Mesothelial cell of epicardium (in vitro differentiated cells): ENCODE measurements at regions not wholly inside any gene's neighbourhood (a gene's known extent, or its start where the extent isn't known, plus 50 kb on each side); places are given as distances from the start of the nearest gene placed in this dataset.

Experiments used
- DNase-seq, 2 experiments: peaks; one replicate each; pipeline ENCODE4 v3.0.0; 2021; ENCODE audit warnings: low spot score in 2 of 2; ENCODE audit not compliant: unreplicated experiment in 2 of 2
- H3K27ac Mint-ChIP-seq: 2 replicates; pipeline ENCODE4 v1.8.0; 2021; ENCODE audit warnings: mixed read lengths
- H3K27me3 Mint-ChIP-seq: 2 replicates; pipeline ENCODE4 v1.8.0; 2021; ENCODE audit warnings: low read depth, mixed read lengths
- H3K36me3 Mint-ChIP-seq: 2 replicates; pipeline ENCODE4 v1.8.0; 2021; ENCODE audit warnings: mixed read lengths
- H3K4me1 Mint-ChIP-seq: 2 replicates; pipeline ENCODE4 v1.8.0; 2021; ENCODE audit warnings: mixed read lengths
- H3K4me3 Mint-ChIP-seq: 2 replicates; pipeline ENCODE4 v1.8.0; 2021; ENCODE audit warnings: mild to moderate bottlenecking, moderate library complexity, mixed read lengths
- H3K9me3 Mint-ChIP-seq: 2 replicates; pipeline ENCODE4 v1.8.0; 2021; ENCODE audit warnings: mixed read lengths
- TF ChIP-seq, protein P1 (sequence below): fragments of 200-600 bp; sonication (generic); IDR thresholded peaks from one replicate; pipeline ENCODE4 v1.5.0; 2021; ENCODE audit warnings: antibody characterized with exemption; ENCODE audit not compliant: unreplicated experiment

- Mint-ChIP-seq H3K27me3 (no peaks in the 10 kb centered on the region), H3K27ac (no peak overlapping the region), H3K4me3 (no peak overlapping the region), H3K9me3 (no peaks in the 10 kb centered on the region), H3K4me1 (peaks cover 16% of the 10 kb centered on the region), H3K36me3 (no peaks in the 10 kb centered on the region)
- TF ChIP-seq, protein P1, sequence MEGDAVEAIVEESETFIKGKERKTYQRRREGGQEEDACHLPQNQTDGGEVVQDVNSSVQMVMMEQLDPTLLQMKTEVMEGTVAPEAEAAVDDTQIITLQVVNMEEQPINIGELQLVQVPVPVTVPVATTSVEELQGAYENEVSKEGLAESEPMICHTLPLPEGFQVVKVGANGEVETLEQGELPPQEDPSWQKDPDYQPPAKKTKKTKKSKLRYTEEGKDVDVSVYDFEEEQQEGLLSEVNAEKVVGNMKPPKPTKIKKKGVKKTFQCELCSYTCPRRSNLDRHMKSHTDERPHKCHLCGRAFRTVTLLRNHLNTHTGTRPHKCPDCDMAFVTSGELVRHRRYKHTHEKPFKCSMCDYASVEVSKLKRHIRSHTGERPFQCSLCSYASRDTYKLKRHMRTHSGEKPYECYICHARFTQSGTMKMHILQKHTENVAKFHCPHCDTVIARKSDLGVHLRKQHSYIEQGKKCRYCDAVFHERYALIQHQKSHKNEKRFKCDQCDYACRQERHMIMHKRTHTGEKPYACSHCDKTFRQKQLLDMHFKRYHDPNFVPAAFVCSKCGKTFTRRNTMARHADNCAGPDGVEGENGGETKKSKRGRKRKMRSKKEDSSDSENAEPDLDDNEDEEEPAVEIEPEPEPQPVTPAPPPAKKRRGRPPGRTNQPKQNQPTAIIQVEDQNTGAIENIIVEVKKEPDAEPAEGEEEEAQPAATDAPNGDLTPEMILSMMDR, result no peak
- no peak for DNase-seq
Measured at GRCh38 chr5:157924490-157924889, 65.5 kb upstream of the CLINT1 start.

GRCh38 chr5:157923765-157924164 lies 64.8 kb upstream of the CLINT1 start:
- DNase-seq, result no peak
- TF ChIP-seq, protein P1, result no peak
- H3K36me3 Mint-ChIP-seq, result no peaks in the 10 kb centered on the region
- peaks cover 23% of the 10 kb centered on the region for H3K4me1 Mint-ChIP-seq
- H3K4me3 Mint-ChIP-seq, result no peak overlapping the region
- no peak overlapping the region for H3K27ac Mint-ChIP-seq
- no peaks in the 10 kb centered on the region for H3K9me3 Mint-ChIP-seq
- no peaks in the 10 kb centered on the region for H3K27me3 Mint-ChIP-seq

DNA sequence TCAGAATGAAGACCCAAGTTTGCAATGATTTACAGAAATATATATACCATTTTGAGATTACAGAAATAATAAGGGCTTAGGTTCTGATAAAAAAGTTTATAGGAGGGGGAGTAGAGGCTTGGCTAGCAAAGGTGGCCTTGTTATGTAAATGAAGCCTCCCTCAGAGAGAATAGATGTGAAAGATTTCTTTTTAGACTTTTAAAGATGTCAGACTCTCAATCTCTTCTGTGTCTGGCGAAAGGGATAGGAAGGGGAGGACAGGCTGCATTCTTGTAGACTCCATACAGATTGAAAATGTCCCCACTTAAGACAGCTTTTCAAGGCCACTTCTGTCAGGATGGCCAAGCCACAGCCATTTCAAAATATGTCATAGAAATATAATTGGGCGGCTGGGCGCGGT lies 63.1 kb upstream of the CLINT1 start:
- Mint-ChIP-seq H3K27me3 (no peaks in the 10 kb centered on the region), H3K9me3 (no peaks in the 10 kb centered on the region), H3K4me3 (no peak overlapping the region), H3K4me1 (peaks cover 34% of the 10 kb centered on the region), H3K27ac (no peak overlapping the region), H3K36me3 (no peaks in the 10 kb centered on the region)
- no peak for DNase-seq
- TF ChIP-seq, protein P1, result no peak

- TF ChIP-seq, protein P1, result no peak
- H3K27me3 Mint-ChIP-seq, result no peaks in the 10 kb centered on the region
- H3K27ac Mint-ChIP-seq, result no peak overlapping the region
- H3K4me1 Mint-ChIP-seq, result peaks cover 31% of the 10 kb centered on the region
- no peak overlapping the region for H3K4me3 Mint-ChIP-seq
- no peaks in the 10 kb centered on the region for H3K36me3 Mint-ChIP-seq
- no peaks in the 10 kb centered on the region for H3K9me3 Mint-ChIP-seq
- DNase-seq, result no peak
Measured at GRCh38 chr5:157920828-157921170, 61.9 kb upstream of the CLINT1 start.

GRCh38 chr5:157918811-157919742 lies 60.1 kb upstream of the CLINT1 start:
- no peaks in the 10 kb centered on the region for H3K36me3 Mint-ChIP-seq
- no peak for DNase-seq
- H3K27ac Mint-ChIP-seq, result no peak overlapping the region
- H3K27me3 Mint-ChIP-seq, result no peaks in the 10 kb centered on the region
- no peak overlapping the region for H3K4me3 Mint-ChIP-seq
- TF ChIP-seq, protein P1, result no peak
- H3K4me1 Mint-ChIP-seq, result peaks cover 37% of the 10 kb centered on the region
- no peaks in the 10 kb centered on the region for H3K9me3 Mint-ChIP-seq
